CD4-positive, alpha-beta T cell treated with Interferon gamma for 1 hour (primary cell): ENCODE measurements at regions not wholly inside any gene's neighbourhood (a gene's known extent, or its start where the extent isn't known, plus 50 kb on each side); places are given as distances from the start of the nearest gene placed in this dataset.
"Not testable (repeated sequence)": the region's sequence is repeated elsewhere in the genome, so short reads cannot be mapped to it uniquely, and the experiment has no call there.

Experiments used
- DNase-seq: peaks from one replicate; pipeline ENCODE4 v3.0.0-alpha.2; 2020

GRCh38 chr9:41075671-41076070 lies 52.8 kb downstream of the FOXD4L6 start:
- DNase-seq: not testable (repeated sequence)

GRCh38 chr9:41074356-41074942 lies 54.0 kb downstream of the FOXD4L6 start:
- DNase-seq: not testable (repeated sequence)

- not testable (repeated sequence) for DNase-seq
Observed at GRCh38 chr9:41073471-41074243, 54.8 kb downstream of the FOXD4L6 start.

GRCh38 chr9:41064125-41064795 lies 64.2 kb downstream of the FOXD4L6 start:
- DNase-seq: peak; percentile 40

GRCh38 chr9:41063243-41063642 lies 65.2 kb downstream of the FOXD4L6 start:
- DNase-seq: not testable (repeated sequence)

GRCh38 chr9:41059603-41060002 lies 68.9 kb downstream of the FOXD4L6 start:
- DNase-seq: not testable (repeated sequence)

GRCh38 chr9:41053666-41054363 lies 74.7 kb downstream of the FOXD4L6 start:
- not testable (repeated sequence) for DNase-seq

- DNase-seq: not testable (repeated sequence)
Observed at GRCh38 chr9:41048672-41049071, 79.8 kb downstream of the FOXD4L6 start.

- DNase-seq: not testable (repeated sequence)
Observed at GRCh38 chr9:41047792-41048191, 80.7 kb downstream of the FOXD4L6 start.

- DNase-seq: not testable (repeated sequence)
Observed at GRCh38 chr9:41044930-41045329, 83.6 kb downstream of the FOXD4L6 start.

- DNase-seq: not testable (repeated sequence)
Observed at GRCh38 chr9:41043433-41043832, 85.0 kb downstream of the FOXD4L6 start.

- not testable (repeated sequence) for DNase-seq
Observed at GRCh38 chr9:41042111-41042510, 86.4 kb downstream of the FOXD4L6 start.

GRCh38 chr9:41040705-41041342 lies 87.7 kb downstream of the FOXD4L6 start:
- DNase-seq: not testable (repeated sequence)

GRCh38 chr9:41035276-41035675 lies 93.2 kb downstream of the FOXD4L6 start:
- not testable (repeated sequence) for DNase-seq

GRCh38 chr9:41034699-41035197 lies 93.7 kb downstream of the FOXD4L6 start:
- not testable (repeated sequence) for DNase-seq

GRCh38 chr9:41033877-41034276 lies 94.6 kb downstream of the FOXD4L6 start:
- not testable (repeated sequence) for DNase-seq

GRCh38 chr9:41033360-41033759 lies 95.1 kb downstream of the FOXD4L6 start:
- DNase-seq: not testable (repeated sequence)

- DNase-seq: not testable (repeated sequence)
Observed at GRCh38 chr9:41026912-41027676, 101.4 kb downstream of the FOXD4L6 start.

- DNase-seq: not testable (repeated sequence)
Observed at GRCh38 chr9:41022365-41022764, 106.1 kb downstream of the FOXD4L6 start.

- not testable (repeated sequence) for DNase-seq
Observed at GRCh38 chr9:41019858-41020562, 108.5 kb downstream of the FOXD4L6 start.

- not testable (repeated sequence) for DNase-seq
Observed at GRCh38 chr9:41018948-41019347, 109.5 kb downstream of the FOXD4L6 start.
